ENCODE measurements at regions not wholly inside any gene's neighbourhood (a gene's known extent, or its start where the extent isn't known, plus 50 kb on each side); places are given as distances from the start of the nearest gene placed in this dataset.

GRCh38 chr6:164159061-164159460, 744.5 kb downstream of the QKI start:
- no peaks in the 10 kb centered on the region for H3K27me3 ChIP-seq (ENCODE audit: low read length)

GRCh38 chr6:164154588-164154987, 740.1 kb downstream of the QKI start:
- H3K9ac ChIP-seq (ENCODE audit: low read length), result no peak overlapping the region
- H3K79me2 ChIP-seq (ENCODE audit: insufficient read depth, low read length), result no peaks in the 10 kb centered on the region
- H2AFZ ChIP-seq (ENCODE audit: low read depth, low read length, severe bottlenecking), result no peak overlapping the region
- H3K27me3 ChIP-seq (ENCODE audit: low read length), result no peaks in the 10 kb centered on the region
- H3K4me3 ChIP-seq (ENCODE audit: insufficient read depth, low read length, poor library complexity, severe bottlenecking), result no peak overlapping the region
- H3K9me2 ChIP-seq (replicated peaks; ENCODE audit: insufficient read depth, low read length), result no peaks in the 10 kb centered on the region
- no peaks in the 10 kb centered on the region for H3K9me3 ChIP-seq (ENCODE audit: insufficient read depth, low read length)
- no peak for TF ChIP-seq CTCF (IDR thresholded peaks at IDR 0.05; ENCODE audit: insufficient read depth, low read length, poor library complexity, severe bottlenecking)
- TF ChIP-seq EZH2phosphoT487 (conservative IDR thresholded peaks at IDR 0.05; ENCODE audit: low read length), result no peak
- H4K20me1 ChIP-seq (ENCODE audit: low read depth, low read length), result no peaks in the 10 kb centered on the region
- no peak overlapping the region for H3K27ac ChIP-seq (ENCODE audit: low read depth, low read length)
- H3K4me2 ChIP-seq (ENCODE audit: low read depth, low read length, poor library complexity, severe bottlenecking), result no peak overlapping the region
- no peaks in the 10 kb centered on the region for H3F3A ChIP-seq (ENCODE audit: insufficient read depth)
- H3K36me3 ChIP-seq (ENCODE audit: low read length), result no peaks in the 10 kb centered on the region

More at GRCh38 chr6:164159061-164159460, 744.5 kb downstream of the QKI start:
- Histone ChIP-seq H3K9me2 (replicated peaks; ENCODE audit: insufficient read depth, low read length) (no peaks in the 10 kb centered on the region), H3F3A (ENCODE audit: insufficient read depth) (no peaks in the 10 kb centered on the region), H3K79me2 (ENCODE audit: insufficient read depth, low read length) (no peaks in the 10 kb centered on the region), H3K9me3 (ENCODE audit: insufficient read depth, low read length) (no peaks in the 10 kb centered on the region), H3K9ac (ENCODE audit: low read length) (no peak overlapping the region), H3K4me2 (ENCODE audit: low read depth, low read length, poor library complexity, severe bottlenecking) (no peak overlapping the region), H3K36me3 (ENCODE audit: low read length) (no peaks in the 10 kb centered on the region), H3K4me3 (ENCODE audit: insufficient read depth, low read length, poor library complexity, severe bottlenecking) (no peak overlapping the region), H2AFZ (ENCODE audit: low read depth, low read length, severe bottlenecking) (no peak overlapping the region), H4K20me1 (ENCODE audit: low read depth, low read length) (no peaks in the 10 kb centered on the region), H3K27ac (ENCODE audit: low read depth, low read length) (no peak overlapping the region)
- TF ChIP-seq CTCF (IDR thresholded peaks at IDR 0.05; ENCODE audit: insufficient read depth, low read length, poor library complexity, severe bottlenecking) (no peak), EZH2phosphoT487 (conservative IDR thresholded peaks at IDR 0.05; ENCODE audit: low read length) (no peak)

DNA sequence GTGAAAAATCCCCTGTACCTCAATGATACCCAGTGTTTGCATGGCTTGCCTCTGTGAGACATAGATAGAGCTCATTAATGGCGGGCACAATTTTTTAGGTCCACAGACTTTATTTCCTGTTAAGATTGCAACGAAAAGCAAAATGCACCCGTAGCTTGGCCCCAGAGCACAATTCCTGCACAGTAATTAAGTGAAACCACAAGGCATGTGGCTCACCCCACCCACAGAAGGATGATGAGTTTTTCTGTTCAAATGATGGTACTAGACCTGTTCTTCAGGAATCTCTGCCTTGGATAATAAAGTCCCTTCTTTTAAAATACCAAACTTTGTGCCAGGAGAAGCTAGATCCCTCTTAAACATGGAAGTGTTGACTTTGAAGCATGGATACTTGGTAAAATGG, 738.1 kb downstream of the QKI start:
- H2AFZ ChIP-seq (ENCODE audit: low read depth, low read length, severe bottlenecking), result no peak overlapping the region
- no peaks in the 10 kb centered on the region for H3K9me3 ChIP-seq (ENCODE audit: insufficient read depth, low read length)
- no peaks in the 10 kb centered on the region for H4K20me1 ChIP-seq (ENCODE audit: low read depth, low read length)
- H3K4me2 ChIP-seq (ENCODE audit: low read depth, low read length, poor library complexity, severe bottlenecking), result no peak overlapping the region
- H3K27me3 ChIP-seq (ENCODE audit: low read length), result no peaks in the 10 kb centered on the region
- H3K27ac ChIP-seq (ENCODE audit: low read depth, low read length), result no peak overlapping the region
- TF ChIP-seq EZH2phosphoT487 (conservative IDR thresholded peaks at IDR 0.05; ENCODE audit: low read length) (no peak), CTCF (IDR thresholded peaks at IDR 0.05; ENCODE audit: insufficient read depth, low read length, poor library complexity, severe bottlenecking) (no peak)
- H3F3A ChIP-seq (ENCODE audit: insufficient read depth), result no peaks in the 10 kb centered on the region
- H3K36me3 ChIP-seq (ENCODE audit: low read length), result no peaks in the 10 kb centered on the region
- H3K9ac ChIP-seq (ENCODE audit: low read length), result no peak overlapping the region
- H3K79me2 ChIP-seq (ENCODE audit: insufficient read depth, low read length), result no peaks in the 10 kb centered on the region
- H3K4me3 ChIP-seq (ENCODE audit: insufficient read depth, low read length, poor library complexity, severe bottlenecking), result no peak overlapping the region
- H3K9me2 ChIP-seq (replicated peaks; ENCODE audit: insufficient read depth, low read length), result no peaks in the 10 kb centered on the region
